NCI-H69 (cell line): ENCODE measurements at regions not wholly inside any gene's neighbourhood (a gene's known extent, or its start where the extent isn't known, plus 50 kb on each side); places are given as distances from the start of the nearest gene placed in this dataset.
"Not testable (repeated sequence)": the region's sequence is repeated elsewhere in the genome, so short reads cannot be mapped to it uniquely, and the experiment has no call there.

Experiments used
- DNase-seq: peaks from one replicate; lab custom pipeline; 2025; lab: John Stamatoyannopoulos, UW

DNA sequence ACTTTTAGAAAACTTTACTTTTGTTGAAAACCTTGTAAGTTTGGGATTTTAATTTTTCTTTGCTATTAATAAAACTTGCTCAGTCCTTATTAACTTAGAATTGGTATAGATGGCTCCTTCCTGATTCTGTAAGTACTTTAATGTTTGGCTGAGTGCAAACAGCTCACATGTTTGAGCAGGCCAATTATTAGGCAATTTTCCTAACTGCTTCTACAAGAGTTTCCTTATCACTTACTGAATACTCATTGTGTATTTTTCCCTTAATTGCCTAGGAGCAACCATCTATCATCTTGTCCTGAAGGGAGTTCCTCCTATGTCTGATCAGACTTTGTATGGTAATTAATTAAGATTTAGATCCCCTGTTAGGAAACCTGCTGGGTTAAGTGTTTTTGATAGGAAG, 521.4 kb downstream of the SLC6A15 start:
- DNase-seq: peak; percentile 81

DNA sequence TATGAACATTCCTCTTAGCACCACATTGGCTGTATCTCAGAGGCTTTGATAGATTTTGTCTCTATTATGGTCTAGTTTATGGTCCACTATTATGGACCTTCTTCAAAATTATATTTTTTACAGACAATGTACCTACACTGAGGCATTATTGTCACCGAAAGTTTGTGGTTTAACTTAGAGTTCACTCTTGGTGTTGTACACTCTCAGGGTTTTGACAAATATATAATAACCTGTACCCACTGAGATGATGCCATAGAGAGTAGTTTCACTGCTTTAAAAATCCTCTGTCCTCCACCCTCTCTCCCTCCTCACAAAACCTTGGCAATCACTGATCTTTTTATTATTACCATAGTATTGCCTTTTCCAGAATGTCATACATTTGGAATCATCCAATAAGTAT, 528.2 kb downstream of the SLC6A15 start:
- DNase-seq: no peak

DNA sequence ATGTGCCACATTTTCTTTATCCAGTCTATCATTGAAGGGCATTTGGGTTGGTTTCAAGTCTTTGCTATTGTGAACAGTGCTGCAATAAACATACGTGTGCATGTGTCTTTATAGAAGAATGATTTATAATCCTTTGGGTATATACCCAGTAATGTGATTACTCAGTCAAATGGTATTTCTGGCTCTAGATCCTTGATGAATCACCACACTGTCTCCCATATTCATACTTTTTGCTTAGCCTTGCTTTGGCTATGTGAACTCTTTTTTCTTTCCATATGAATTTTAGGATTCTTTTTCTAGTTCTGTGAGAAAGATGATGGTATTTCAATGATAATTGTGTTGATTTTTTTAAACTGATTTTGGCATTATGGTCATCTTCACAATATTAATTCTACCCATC, 530.1 kb downstream of the SLC6A15 start:
- DNase-seq: not testable (repeated sequence)

DNA sequence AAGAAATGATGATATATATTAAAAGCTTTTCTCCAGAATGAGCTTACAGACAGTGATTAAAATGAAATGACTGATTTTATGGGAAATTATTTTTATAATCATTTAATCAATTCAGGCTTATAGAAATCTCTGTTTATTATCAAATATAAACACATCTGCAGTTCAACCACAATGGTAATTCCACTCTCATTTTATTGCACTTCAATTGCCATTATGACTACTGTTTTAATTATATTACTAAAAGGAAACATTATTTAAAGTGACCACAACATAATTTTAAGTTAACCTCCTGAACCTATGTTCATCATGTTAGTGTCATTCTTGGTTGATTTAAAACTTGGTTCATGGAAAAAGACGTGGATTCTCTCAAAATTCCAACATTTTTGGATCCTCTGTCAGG, 536.3 kb downstream of the SLC6A15 start:
- no peak for DNase-seq

DNA sequence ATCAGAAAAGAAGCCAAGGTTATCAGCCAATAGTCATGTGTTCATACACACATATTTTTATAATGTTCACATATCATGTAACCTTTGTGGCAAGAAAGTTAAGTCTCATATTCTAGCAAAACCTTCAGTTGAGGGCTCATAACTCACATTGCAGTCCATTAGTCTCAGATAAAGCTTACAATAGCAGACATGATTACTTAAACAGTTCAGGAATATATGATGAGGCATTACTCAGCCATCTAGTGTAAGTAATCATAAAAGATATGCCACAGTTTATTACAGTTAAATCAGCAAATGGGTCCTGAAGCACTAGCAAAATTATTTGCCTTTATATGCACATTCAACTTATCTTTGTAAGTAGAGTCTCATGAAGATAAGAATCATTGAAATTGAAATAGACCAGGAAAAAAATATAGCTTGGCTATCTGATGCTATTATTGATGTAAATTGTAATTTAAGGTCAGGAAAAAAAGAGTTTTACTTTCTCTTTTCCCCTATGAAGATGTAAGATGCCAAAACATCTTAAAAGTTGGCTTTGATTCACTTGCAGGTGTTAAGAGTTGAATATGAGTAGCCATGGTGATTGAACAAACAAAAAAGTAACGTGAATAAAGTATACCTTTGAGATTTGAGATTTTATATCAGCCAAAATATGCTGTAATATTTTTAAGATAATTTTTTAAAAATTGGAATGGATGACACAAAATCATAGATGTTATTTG, 537.0 kb downstream of the SLC6A15 start:
- no peak for DNase-seq

DNA sequence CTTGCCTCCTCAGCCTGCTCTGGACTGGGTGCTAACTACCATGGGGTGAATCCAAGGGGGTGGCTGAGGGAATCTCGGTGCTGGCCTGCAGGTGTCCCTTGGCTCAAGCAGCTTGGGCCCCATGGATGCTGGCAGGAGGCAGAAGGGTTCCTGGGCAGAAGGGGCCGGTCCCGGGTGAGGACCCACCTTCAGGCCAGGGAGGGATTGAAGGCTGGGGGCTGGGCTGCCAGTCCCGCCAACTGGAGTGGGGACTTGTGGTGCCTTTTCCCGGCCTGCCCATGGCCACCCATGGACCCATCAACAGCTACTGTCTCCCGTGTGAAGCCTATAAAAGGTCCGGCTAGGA, 550.1 kb downstream of the SLC6A15 start:
- no peak for DNase-seq

DNA sequence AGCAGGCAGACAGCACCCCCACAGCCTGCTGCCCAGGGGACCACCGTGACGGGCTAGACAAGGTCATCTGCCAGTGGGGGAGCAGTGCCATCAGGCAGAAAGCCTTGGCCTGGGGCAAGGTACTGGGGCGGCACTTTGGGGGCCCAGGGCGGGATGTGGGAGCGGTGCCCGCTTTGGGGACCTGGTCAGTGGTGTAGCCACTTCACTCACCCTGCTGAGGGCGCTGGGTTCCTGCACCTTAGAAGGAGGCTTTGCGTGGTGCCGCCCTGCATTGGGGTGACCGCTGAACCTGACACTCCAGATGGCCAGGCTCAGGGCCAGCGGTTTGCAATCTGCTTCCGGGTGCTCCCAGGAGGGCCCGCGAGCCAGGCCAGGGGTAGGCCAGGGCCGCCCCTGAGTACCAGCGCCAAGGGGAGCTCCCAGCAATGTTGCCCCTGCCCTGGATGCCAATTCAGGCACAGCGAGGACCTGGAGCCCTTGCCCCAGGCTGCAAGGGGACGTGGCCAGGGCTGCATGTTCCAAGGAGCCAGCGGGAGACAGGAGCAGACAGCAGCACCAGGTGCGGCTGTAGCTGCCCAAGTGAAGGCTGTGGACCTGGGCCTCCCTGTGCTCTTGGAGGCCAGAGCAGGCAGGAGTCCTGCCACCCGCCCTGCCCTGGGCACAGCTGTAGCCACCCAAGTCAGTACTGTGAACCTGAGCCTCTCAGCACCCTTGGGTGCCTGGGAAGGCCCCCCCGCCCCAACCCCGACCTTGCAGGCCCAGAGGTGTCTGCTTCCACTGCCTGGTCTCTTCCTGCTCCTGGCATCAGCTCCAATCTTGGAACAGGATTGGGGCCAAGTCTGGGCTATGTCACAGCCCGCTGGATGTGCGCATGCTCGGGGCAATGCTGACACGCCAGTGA, 550.7 kb downstream of the SLC6A15 start:
- DNase-seq: no peak

DNA sequence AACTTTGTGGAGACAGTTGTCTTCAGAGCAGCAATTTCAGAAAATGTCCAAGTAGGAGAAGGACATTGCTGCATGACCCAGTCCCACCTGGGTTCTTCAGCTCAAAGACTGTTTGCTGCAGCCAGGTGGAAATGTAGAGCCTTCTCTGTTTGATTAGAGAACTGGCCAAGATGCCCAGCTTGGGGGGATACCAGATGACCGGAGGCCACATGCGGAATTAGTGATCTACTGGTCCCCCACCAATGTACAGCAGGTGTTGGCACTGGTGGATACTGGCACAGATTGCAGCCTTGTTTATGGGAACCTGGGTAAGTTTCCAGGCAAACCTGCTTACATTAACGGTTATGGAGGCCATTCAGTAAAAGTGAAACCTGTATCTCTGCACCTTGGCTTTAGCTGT, 555.3 kb downstream of the SLC6A15 start:
- no peak for DNase-seq

DNA sequence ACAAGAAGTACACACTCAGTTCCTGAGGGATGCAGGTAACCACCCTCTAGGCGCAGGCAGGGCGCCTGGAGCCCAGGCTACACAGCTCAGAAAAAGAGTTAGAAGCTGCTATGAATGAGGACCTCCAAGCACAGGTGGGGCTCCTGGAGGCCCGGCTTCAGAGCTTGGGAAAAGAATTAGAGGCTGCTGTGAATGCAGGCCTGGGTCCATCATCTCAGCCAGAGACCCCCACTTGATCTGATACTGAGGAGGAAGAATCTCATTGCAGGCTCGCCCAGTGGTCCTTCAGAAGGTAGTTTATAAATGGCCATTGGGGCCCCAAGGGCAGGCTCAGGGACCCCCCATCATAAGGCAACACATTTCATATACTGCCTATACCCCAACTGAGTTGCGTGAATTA, 556.4 kb downstream of the SLC6A15 start:
- DNase-seq: no peak

DNA sequence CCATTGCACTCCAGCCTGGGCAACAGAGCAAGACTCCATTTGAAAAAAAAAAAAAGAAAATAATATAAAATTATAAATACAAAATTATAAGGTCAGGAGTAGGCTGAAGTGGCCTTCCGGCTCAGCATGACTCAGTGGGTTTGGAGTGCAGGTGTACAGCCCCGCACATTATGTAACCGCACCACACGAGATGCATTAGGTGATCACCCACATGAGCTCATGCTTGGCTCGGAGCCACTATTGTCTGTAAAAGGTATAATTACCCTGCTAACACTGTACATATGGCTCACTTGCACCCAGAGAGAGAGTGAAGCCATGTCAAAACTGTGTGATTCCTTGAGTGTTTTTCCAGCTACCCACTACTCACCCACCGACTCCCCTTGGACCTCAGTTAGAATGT, 557.0 kb downstream of the SLC6A15 start:
- DNase-seq: peak; percentile 83

DNA sequence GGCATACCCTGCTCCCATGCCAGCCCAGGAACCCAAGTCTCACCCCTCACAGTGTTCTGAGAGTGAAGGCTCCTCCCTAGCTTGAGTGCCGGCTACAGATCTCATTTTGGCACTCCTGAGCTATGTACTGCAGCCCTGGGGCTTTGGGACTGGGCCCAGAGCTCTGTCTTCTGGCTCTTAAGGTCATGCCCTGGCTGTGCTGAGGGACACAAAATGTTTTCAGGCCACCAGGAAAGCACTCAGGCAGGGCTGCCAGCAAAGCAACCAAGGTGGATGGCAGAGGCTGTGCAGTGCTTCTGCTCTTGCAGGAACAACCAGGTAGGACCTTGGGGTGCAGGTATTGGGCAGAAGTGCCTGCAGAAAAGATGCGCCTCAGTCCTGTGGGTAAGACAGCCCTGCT, 564.0 kb downstream of the SLC6A15 start:
- no peak for DNase-seq

DNA sequence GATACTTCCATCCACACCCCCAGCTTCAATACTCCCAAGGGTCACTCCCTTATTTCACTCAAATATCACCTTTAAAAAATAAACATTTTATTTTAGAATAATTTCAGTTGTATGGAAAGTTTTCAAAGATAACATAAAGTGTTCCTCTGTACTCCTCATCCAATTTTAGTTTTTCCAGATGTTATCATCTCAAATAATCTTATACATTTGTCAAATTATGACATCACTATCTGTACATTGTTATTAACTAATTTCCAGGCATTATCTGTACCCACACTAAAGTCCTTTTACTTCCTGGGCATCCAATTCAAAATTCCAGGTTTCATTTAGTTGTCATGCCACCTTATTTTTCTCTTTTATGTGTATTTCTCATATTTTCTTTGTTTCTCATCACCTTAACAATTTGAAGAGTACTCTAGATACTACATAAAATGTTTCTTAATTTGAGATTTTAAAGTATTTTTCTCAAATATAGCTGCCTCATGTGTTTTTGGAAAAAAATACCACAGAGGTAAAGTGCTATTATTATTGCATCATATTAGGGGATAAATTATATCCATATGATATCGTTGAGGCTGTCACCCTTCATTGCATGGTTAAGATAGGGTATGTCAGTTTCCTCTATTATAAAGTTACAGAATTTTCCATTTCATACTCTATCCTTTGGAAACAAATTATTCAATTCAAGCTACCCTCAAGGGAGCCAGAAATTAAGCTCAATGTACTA, 571.0 kb downstream of the SLC6A15 start:
- DNase-seq: no peak

DNA sequence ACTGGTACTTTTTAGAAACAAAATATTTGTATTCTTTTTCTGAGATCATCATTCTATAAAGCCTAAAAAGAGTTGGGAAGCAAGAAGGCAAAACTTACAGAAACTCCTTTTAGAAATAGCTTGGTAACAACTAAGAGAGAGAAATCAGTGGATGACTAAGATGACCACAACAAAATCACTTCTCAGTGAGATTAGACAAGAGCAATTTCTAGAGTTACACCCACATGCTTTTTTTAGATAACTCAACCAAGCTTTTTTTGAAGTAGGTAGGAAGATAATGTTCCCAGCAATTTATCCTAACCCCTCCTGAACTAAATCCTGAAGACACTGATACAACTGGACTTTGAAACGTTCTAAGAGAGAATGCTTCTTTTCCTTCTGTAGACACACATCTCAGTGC, 576.4 kb downstream of the SLC6A15 start:
- no peak for DNase-seq

DNA sequence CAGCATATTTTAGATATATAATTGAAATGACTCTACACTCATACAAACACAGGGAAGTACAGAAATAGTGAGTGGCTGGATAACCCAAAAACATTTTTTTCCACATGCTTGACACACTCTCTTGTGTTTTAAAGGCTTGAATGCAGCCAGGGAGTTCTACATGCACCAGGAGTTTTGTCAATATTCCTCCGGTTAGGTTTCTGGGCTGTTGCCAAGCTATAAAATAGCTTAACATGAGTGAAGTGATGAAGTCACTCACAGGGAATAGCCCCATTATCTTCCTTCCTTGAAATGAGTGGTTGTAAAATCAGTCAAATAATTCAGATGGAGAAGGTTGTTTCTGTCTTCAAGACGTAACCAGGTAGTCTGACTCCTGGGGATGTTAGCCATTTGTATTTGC, 582.7 kb downstream of the SLC6A15 start:
- peak; percentile 89 for DNase-seq

DNA sequence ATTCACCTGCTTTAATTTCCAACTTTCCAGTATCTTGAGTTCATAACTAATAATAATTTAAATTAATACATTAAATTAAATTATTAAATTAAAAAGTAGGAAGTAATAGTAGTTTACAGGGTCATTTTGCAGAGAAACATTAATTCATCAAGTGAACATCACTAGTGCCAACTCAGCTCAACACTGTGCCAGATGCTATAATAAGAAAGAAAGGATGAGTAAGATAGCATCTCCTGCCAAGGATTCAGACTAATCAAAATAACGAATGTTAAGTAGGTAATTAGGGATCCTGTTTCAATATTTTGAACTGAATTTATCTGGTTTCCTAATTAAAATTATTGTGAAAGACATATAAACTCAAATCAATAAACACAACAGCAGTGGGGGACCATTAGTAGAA, 596.7 kb downstream of the SLC6A15 start:
- peak; percentile 31 for DNase-seq

DNA sequence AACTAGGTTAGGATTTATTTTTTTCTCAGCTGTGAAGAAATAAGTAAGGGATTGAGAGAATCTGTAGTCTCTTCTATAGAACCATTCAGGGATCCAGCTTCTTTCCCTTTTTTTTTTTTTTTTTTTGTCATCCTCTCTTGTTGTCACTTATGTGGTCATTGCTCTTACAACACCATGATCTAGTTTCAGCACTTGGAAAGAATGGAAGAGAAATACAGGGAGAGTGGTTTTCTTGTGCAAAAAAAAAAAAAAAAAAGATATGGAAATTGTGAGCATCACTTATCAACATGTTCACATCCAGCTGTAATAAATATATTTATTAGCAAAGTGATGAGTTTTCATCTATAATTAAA, 599.3 kb downstream of the SLC6A15 start:
- no peak for DNase-seq

DNA sequence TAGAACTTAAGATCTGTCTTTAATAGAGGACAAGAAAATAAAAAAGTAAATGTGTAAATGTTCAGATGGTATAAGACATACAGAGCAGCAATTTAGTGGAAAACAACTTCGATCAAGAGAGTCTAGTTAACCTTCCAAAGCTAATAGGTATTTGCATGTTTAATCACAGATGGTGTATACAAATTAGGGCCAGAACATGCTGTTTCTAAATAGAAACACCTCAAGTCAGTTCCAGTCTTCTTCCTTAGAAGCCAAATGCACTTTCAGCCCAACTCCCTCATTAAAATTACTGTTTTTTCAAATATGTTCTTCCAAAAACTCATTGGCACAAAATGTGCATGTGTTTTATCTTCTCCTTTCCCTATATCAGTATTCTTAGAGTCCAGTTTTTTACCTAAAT, 604.4 kb downstream of the SLC6A15 start:
- DNase-seq: no peak

DNA sequence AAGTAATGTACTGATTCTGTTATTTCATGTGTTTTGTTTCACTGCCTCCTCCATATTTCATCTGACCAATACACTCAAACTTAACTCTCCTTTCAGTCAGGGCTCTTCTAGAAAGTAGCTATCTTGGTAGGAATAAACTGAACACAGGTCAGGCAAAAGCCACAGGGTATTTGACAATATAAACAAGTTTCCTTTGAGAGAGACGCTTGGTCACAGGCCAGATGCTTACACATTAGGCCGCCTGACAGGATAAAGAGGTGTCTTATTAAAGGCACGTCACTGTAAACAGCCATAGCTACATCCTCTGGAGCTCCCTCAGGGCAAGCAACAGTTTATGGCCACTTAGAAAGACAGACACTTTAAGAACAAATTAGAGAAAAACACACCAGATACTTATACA, 607.5 kb downstream of the SLC6A15 start:
- peak; percentile 73 for DNase-seq

DNA sequence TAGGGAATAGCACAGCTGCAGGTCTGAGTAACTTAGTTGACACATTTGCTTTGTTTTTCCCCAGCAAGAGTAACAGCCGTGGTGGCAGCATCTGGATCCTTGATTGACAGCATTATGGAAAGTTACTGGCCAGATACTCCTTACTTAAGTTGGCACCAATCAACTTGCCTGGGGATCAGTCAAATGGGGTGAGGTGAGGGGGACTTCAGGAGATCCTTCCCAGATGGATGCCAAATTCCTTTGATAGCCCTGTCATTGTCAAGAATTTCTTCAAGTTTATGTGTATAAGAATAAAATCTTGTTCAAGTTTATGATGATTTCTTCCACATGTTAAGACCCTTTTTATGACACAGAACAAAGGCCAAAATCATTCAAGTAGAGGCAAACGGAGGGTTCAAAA, 618.4 kb downstream of the SLC6A15 start:
- DNase-seq: no peak

DNA sequence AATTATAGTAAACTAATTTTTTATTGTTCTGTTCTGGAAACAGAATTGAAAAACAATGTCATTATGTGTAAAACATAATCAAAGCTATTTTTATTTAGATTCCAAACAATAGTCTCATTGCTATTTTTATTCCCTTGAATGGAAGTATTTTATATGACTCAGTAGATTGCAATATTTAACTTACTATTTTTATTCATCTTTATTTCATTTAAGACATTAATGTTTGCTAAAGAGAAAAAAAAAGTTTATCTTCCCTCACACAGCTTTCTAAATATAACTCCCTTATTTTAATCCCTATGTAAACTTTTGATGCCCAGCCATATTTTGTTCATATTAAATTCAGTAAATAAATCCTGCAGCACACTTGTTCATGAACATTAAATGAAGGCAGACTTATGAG, 622.4 kb downstream of the SLC6A15 start:
- no peak for DNase-seq

DNA sequence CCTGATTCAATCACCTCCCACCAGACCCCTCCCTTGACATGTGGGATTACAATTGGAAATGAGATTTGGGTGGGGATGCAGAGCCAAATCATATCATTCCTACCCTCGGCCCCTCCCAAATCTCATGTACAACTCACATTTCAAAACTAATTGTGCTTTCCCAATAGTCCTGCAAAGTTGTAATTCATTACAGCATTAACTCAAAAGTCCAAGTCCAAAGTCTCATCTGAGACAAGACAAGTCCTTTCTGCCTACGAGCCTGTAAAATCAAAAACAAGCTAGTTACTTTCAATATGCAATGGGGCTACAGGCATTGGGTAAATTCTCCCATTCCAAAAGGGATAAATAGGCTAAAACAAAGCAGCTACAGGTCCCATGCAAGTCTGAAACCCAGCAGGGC, 634.6 kb downstream of the SLC6A15 start:
- DNase-seq: no peak

DNA sequence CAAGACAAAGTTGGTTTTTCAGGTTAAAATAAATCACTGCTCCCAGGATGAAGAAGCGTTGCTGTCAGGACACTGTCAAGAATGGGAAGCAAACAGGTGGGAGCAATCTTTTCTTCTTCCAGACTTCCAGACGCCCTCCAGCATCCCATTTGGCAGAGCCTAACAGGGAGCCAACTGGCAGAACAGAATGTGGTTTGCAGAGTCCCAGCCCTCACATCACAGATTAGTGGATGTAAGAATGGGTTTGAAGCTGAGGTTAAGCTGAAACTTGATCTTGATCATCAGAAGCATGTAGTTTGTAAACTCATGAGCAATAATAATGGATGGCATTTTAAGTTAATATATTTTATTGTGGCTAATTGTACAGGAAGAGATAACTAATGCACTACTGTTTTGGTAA, 636.4 kb downstream of the SLC6A15 start:
- peak; percentile 47 for DNase-seq

DNA sequence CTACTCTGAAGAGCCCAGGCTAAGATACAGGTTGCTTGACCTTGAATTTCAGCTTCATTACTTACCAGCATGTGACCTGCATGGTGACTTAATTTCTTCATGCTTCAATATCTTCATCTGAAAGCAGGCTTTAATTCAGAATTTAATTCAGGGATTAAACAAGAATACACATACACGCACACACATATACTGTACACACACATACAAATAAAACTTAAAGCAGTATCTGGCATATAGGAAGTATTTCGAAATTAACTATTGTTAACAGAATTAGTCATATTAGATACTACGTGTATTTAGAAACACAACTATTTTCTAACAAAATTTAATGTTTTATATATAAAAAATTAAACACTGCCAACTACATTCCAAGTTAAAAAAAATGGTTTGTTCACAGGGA, 640.3 kb downstream of the SLC6A15 start:
- DNase-seq: no peak
